K562 (cell line): ENCODE measurements at regions not wholly inside any gene's neighbourhood (a gene's known extent, or its start where the extent isn't known, plus 50 kb on each side); places are given as distances from the start of the nearest gene placed in this dataset.

Source experiments
- ATAC-seq: fragments of 200-7000 bp; cut with Tn5 transposase; 3 replicates; pipeline ENCODE4 v1.9.1; 2020; ENCODE audit warnings: moderate library complexity
- BruUV-seq: library from RNA; stranded (reverse); fragments of 400-500 nt; replicated peaks from 2 replicates; lab custom pipeline; 2021; lab: Mats Ljungman, UMichigan
- CTCF ChIA-PET: fragments of 300-600 bp; formaldehyde crosslinking; extraction: SDS; loops from one replicate; lab custom pipeline; 2021; ENCODE audit warnings: low intra/inter-chr PET ratio; lab: Yijun Ruan, JAX
- POLR2A ChIA-PET: fragments of 300-600, 350-650 bp; sonication (Branson Sonifier 250); formaldehyde crosslinking; extraction: SDS; loops from one replicate; lab custom pipeline; 2021; ENCODE audit warnings: antibody characterized with exemption, inconsistent platforms; lab: Yijun Ruan, JAX
- DNase-seq, 4 experiments: peaks; one replicate each; pipeline versions ENCODE4 v3.0.0 to v3.0.0-alpha.2; 2011 to 2018; ENCODE audit warnings: low spot score in 3 of 4, mixed read lengths in 3 of 4; ENCODE audit errors: extremely low read depth in 1 of 4
- FAIRE-seq: peaks from 2 replicates; lab custom pipeline; 2011; peaks lifted over from hg19 to GRCh38; lab: Jason Lieb, UNC
- H2AFZ ChIP-seq: 2 replicates; pipeline ENCODE4 v1.6.0; 2011; ENCODE audit warnings: low read depth, low read length, control low read depth, inconsistent platforms
- H3K27ac ChIP-seq: fragments of 200-600 bp; 3 replicates; pipeline ENCODE4 v1.8.0; 2011; ENCODE audit warnings: low read depth, mild to moderate bottlenecking, control low read depth, inconsistent platforms, low read length, moderate library complexity, mixed read lengths; ENCODE audit errors: extremely low read depth
- H3K27me3 ChIP-seq, 2 experiments: fragments of 300-600 bp in 1 of 2; 2 replicates in 1 of 2; 3 replicates in 1 of 2; pipeline versions ENCODE4 v1.6.0 to v1.8.0; 2011; ENCODE audit warnings: inconsistent platforms in 2 of 2, low read length in 2 of 2, mild to moderate bottlenecking in 1 of 2, mixed read lengths in 1 of 2, moderate library complexity in 1 of 2; ENCODE audit not compliant: control insufficient read depth in 2 of 2, insufficient read depth in 2 of 2
- H3K36me3 ChIP-seq: fragments of 300-600 bp; 3 replicates; pipeline ENCODE4 v1.8.0; 2011; ENCODE audit warnings: mild to moderate bottlenecking, low read length, inconsistent platforms; ENCODE audit not compliant: control insufficient read depth, insufficient read depth
- H3K4me1 ChIP-seq, 2 experiments: fragments of 200-600 bp in 1 of 2; replicated peaks in 1 of 2; 2 replicates in 1 of 2; 3 replicates in 1 of 2; pipeline versions ENCODE4 v1.5.1 to v1.8.0; 2011; ENCODE audit warnings: inconsistent platforms in 2 of 2, low read length in 2 of 2, mild to moderate bottlenecking in 1 of 2, mixed read lengths in 1 of 2, moderate library complexity in 1 of 2; ENCODE audit not compliant: control insufficient read depth in 2 of 2, insufficient read depth in 2 of 2
- H3K4me2 ChIP-seq: 2 replicates; pipeline ENCODE4 v1.6.1; 2011; ENCODE audit warnings: low read length, control low read depth, inconsistent platforms, mixed read lengths; ENCODE audit not compliant: insufficient read depth
- H3K4me3 ChIP-seq: fragments of 200-600 bp; sonication (generic), shearing (Covaris generic); 2 replicates; pipeline ENCODE4 v1.5.1; 2016; ENCODE audit warnings: control low read depth, inconsistent platforms
- H3K79me2 ChIP-seq: fragments of 200-600 bp; 3 replicates; pipeline ENCODE4 v1.8.0; 2011; ENCODE audit warnings: low read length, inconsistent platforms; ENCODE audit not compliant: control insufficient read depth, insufficient read depth
- H3K9ac ChIP-seq, 2 experiments: 2 replicates each; pipeline versions ENCODE4 v1.6.0 to v1.6.1; 2011; ENCODE audit warnings: low read depth in 2 of 2, low read length in 2 of 2, control low read depth in 1 of 2, inconsistent platforms in 1 of 2, mild to moderate bottlenecking in 1 of 2, mixed read lengths in 1 of 2; ENCODE audit not compliant: insufficient read depth in 1 of 2
- H3K9me1 ChIP-seq: one replicate; pipeline ENCODE4 v1.6.0; 2011; ENCODE audit warnings: inconsistent platforms, mild to moderate bottlenecking, low read length, moderate library complexity; ENCODE audit not compliant: control insufficient read depth, insufficient read depth
- H3K9me3 ChIP-seq: replicated peaks from 2 replicates; pipeline ENCODE4 v1.5.1; 2011; ENCODE audit warnings: low read depth, low read length, inconsistent platforms; ENCODE audit not compliant: control insufficient read depth, insufficient read depth
- H4K20me1 ChIP-seq: replicated peaks from 2 replicates; pipeline ENCODE4 v1.6.1; 2011; ENCODE audit warnings: low read length, inconsistent platforms, mixed read lengths; ENCODE audit not compliant: control insufficient read depth, insufficient read depth
- GABPB1 ChIP-seq: sonication (generic); formaldehyde crosslinking; IDR thresholded peaks from 2 replicates; pipeline ENCODE4 v1.8.0; 2022; ENCODE audit warnings: mild to moderate bottlenecking, missing genetic modification reagents
- KDM2B ChIP-seq: fragments of 250-450 bp; sonication (Bioruptor Pico); IDR thresholded peaks from 2 replicates; pipeline ENCODE4 v1.8.0; 2021; ENCODE audit warnings: mild to moderate bottlenecking, moderate library complexity
- LCOR ChIP-seq: sonication (generic); formaldehyde crosslinking; IDR thresholded peaks from 2 replicates; pipeline ENCODE4 v1.8.0; 2022; ENCODE audit warnings: mild to moderate bottlenecking, missing genetic modification reagents
- MTA2 ChIP-seq: fragments of 450-650 bp; IDR thresholded peaks from 2 replicates; pipeline ENCODE4 v1.6.1; 2016; ENCODE audit warnings: low read depth
- NFRKB ChIP-seq: fragments of 450-650 bp; IDR thresholded peaks from 2 replicates; pipeline ENCODE4 v1.6.1; 2016; ENCODE audit warnings: low read depth
- RAD21 ChIP-seq, 2 experiments: fragments of 250-450 bp in 1 of 2; fragments of 450-650 bp in 1 of 2; sonication (Bioruptor Pico) in 1 of 2; formaldehyde crosslinking in 1 of 2; IDR thresholded peaks in 1 of 2; conservative IDR thresholded peaks in 1 of 2; 2 replicates each; pipeline versions ENCODE4 v1.4.0 to v1.8.0; 2020 to 2022; ENCODE audit warnings: mild to moderate bottlenecking in 2 of 2, moderate library complexity in 1 of 2
- RBM25 ChIP-seq: fragments of 200-400 bp; formaldehyde crosslinking; IDR thresholded peaks from 2 replicates; pipeline ENCODE4 v1.6.1; 2018; ENCODE audit warnings: low read length, low read depth, moderate library complexity; ENCODE audit not compliant: severe bottlenecking
- WHSC1 ChIP-seq: IDR thresholded peaks from one replicate; pipeline ENCODE4 v1.6.1; 2012; ENCODE audit warnings: low read length, control low read depth, inconsistent platforms
- ZNF134 ChIP-seq: fragments of 250-450 bp; sonication (Bioruptor Pico); conservative IDR thresholded peaks from 2 replicates; pipeline ENCODE4 v1.4.0; 2020
- ZNF830 ChIP-seq: fragments of 250-450 bp; sonication (Bioruptor Pico); IDR thresholded peaks from 2 replicates; pipeline ENCODE4 v1.5.0; 2021; ENCODE audit warnings: mild to moderate bottlenecking
- WGBS: fragments of 100-300 bp; shearing (Covaris generic); methylation state at CpG from one replicate; pipeline ENCODE4 v1.1.6; 2016; ENCODE audit warnings: low coverage, mixed read lengths; ENCODE audit not compliant: insufficient coverage; ENCODE audit errors: missing lambda C conversion rate; 5-methylcytosine and 5-hydroxymethylcytosine counted together
- in situ Hi-C: fragments of 300-500 bp; cut with MboI; formaldehyde crosslinking; loops from 4 replicates; pipeline ENCODE4 v1.15.0; 2018; ENCODE audit warnings: inconsistent platforms, mixed read lengths
- intact Hi-C: fragments of 100-400 bp; cut with micrococcal nuclease; formaldehyde crosslinking; loops from 2 replicates; pipeline ENCODE4 v1.14.2; 2022
- TF ChIP-seq, protein P1 (sequence below), 2 experiments: fragments of 450-650 bp in 1 of 2; sonication (generic) in 1 of 2; formaldehyde crosslinking in 1 of 2; IDR thresholded peaks in 1 of 2; conservative IDR thresholded peaks in 1 of 2; 2 replicates each; pipeline versions ENCODE4 v1.6.1 to v1.8.1; 2016 to 2023; ENCODE audit warnings: mild to moderate bottlenecking in 2 of 2, moderate library complexity in 2 of 2, inconsistent platforms in 1 of 2, missing genetic modification reagents in 1 of 2
- TF ChIP-seq, protein P2 (sequence below): fragments of 450-650 bp; formaldehyde crosslinking; IDR thresholded peaks from 2 replicates; pipeline ENCODE4 v1.4.0; 2022; ENCODE audit warnings: missing genetic modification characterization

DNA sequence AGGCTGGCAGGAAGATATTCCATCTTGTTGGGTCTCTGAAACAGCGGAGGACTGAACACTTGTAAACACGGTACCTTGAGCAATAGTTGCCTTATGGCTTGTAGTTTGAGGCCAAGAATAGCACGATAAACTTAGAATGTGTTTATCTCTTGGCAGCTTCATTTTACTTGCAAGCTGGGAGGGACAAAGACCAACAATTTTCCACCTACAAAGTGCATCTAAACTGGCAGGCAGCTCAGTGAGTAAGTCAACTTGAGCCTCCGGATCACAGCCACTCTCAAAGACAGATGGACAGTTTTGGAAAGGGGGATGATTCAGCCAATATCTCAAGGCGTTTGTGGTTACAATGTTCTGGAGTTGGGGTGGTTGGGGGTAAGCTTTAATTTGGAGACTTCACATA, 652.6 kb downstream of the CETN3 start:
- DNase-seq = peak in 1 of 4 experiments; percentile 27
- no peak overlapping the region for H3K9ac ChIP-seq
- intact Hi-C loops (no loop called here), in situ Hi-C loops (no loop called here)
- no peaks in the 10 kb centered on the region for H3K4me1 ChIP-seq
- CTCF ChIA-PET = no interaction called here
- no peaks in the 10 kb centered on the region for H4K20me1 ChIP-seq
- no peak overlapping the region for H2AFZ ChIP-seq
- H3K9me3 ChIP-seq = no peaks in the 10 kb centered on the region
- TF ChIP-seq LCOR = peak; percentile 49; the same call in 1 of the 2 replicates
- 0 out of 4 replicates have a peak, but pooled peaks of 1 of the 2 experiments have one; percentile 8 for TF ChIP-seq RAD21 (CRISPR knock-in tag; conservative IDR thresholded peaks at IDR 0.05 in 1 of 2, IDR thresholded peaks at IDR 0.05 in 1 of 2)
- no peak for TF ChIP-seq NFRKB
- TF ChIP-seq, all 486 proteins: peak for 2
- ATAC-seq (no peak), FAIRE-seq (no peak)
- no peaks in the 10 kb centered on the region for H3K27me3 ChIP-seq
- no peaks in the 10 kb centered on the region for H3K79me2 ChIP-seq
- H3K4me2 ChIP-seq = no peak overlapping the region
- POLR2A ChIA-PET = no interaction called here
- H3K9me1 ChIP-seq = no peaks in the 10 kb centered on the region
- H3K4me3 ChIP-seq = no peak overlapping the region
- no peaks in the 10 kb centered on the region for H3K36me3 ChIP-seq
- WGBS = under 1% methylated on average over 5 of the region's 5 CpGs
- no TSS peak for BruUV-seq
- H3K27ac ChIP-seq = no peak overlapping the region

DNA sequence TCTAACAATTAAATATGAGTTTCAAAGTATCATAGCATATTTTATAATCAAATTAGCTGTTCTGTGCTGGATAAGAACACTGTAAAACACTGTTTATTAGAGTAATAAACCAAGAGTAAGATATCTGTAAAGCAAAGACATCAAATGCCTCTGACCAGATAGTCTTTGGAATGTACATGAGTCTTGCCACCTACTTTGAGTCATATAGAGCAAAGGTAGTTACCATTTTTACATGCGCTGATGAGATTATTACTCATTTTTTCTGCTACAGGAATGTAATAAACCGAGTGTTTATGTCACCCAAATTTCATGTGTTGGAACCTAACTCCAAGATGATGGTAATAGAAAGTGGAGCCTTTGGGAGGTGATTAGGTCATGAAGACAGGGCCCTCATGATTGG, 654.5 kb downstream of the CETN3 start:
- WGBS = 7% methylated on average over 2 of the region's 2 CpGs
- Histone ChIP-seq H2AFZ (no peak overlapping the region), H3K27me3 (no peaks in the 10 kb centered on the region), H3K27ac (no peak overlapping the region), H3K4me2 (no peak overlapping the region), H3K9me1 (no peaks in the 10 kb centered on the region), H3K79me2 (no peaks in the 10 kb centered on the region), H3K4me1 (no peaks in the 10 kb centered on the region), H4K20me1 (no peaks in the 10 kb centered on the region), H3K36me3 (no peaks in the 10 kb centered on the region), H3K9ac (no peak overlapping the region), H3K4me3 (no peak overlapping the region), H3K9me3 (no peaks in the 10 kb centered on the region)
- TF ChIP-seq, protein P1, sequence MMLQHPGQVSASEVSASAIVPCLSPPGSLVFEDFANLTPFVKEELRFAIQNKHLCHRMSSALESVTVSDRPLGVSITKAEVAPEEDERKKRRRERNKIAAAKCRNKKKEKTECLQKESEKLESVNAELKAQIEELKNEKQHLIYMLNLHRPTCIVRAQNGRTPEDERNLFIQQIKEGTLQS (IDR thresholded peaks at IDR 0.05) = no peak
- TF ChIP-seq, protein P1 (CRISPR knock-in tag; conservative IDR thresholded peaks at IDR 0.05) = no peak
- TF ChIP-seq WHSC1 (no peak), KDM2B (CRISPR knock-in tag) (no peak), RBM25 (no peak), MTA2 (no peak), ZNF134 (CRISPR knock-in tag) (no peak), ZNF830 (no peak), GABPB1 (CRISPR knock-in tag) (no peak)
- TF ChIP-seq, protein P2, sequence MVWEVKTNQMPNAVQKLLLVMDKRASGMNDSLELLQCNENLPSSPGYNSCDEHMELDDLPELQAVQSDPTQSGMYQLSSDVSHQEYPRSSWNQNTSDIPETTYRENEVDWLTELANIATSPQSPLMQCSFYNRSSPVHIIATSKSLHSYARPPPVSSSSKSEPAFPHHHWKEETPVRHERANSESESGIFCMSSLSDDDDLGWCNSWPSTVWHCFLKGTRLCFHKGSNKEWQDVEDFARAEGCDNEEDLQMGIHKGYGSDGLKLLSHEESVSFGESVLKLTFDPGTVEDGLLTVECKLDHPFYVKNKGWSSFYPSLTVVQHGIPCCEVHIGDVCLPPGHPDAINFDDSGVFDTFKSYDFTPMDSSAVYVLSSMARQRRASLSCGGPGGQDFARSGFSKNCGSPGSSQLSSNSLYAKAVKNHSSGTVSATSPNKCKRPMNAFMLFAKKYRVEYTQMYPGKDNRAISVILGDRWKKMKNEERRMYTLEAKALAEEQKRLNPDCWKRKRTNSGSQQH (CRISPR knock-in tag) = no peak
- no peak for DNase-seq
- in situ Hi-C loops = no loop called here
- BruUV-seq = no TSS peak
- no peak for FAIRE-seq
- intact Hi-C loops = no loop called here
- ATAC-seq = no peak
- CTCF ChIA-PET = no interaction called here
- POLR2A ChIA-PET = no interaction called here
